GM23338 (cell line): ENCODE measurements at regions not wholly inside any gene's neighbourhood (a gene's known extent, or its start where the extent isn't known, plus 50 kb on each side); places are given as distances from the start of the nearest gene placed in this dataset.

Source experiments
- ATAC-seq: fragments of 200-7000 bp; cut with Tn5 transposase; 3 replicates; pipeline ENCODE4 v1.9.1; 2020
- DNase-seq: peaks from one replicate; pipeline ENCODE4 v3.0.0-alpha.2; 2015; ENCODE audit warnings: low spot score
- H2AFZ ChIP-seq: fragments of 200-600 bp; sonication (generic); 2 replicates; pipeline ENCODE4 v1.8.0; 2016; ENCODE audit warnings: antibody characterized with exemption, mild to moderate bottlenecking, moderate library complexity
- H3F3A ChIP-seq: fragments of 200-600 bp; sonication (generic); replicated peaks from 2 replicates; pipeline ENCODE4 v1.8.0; 2017; ENCODE audit warnings: antibody characterized with exemption, mixed run types, low read depth
- H3K27ac ChIP-seq: fragments of 200-600 bp; sonication (generic); 2 replicates; pipeline ENCODE4 v1.6.1; 2016; ENCODE audit warnings: low read depth
- H3K27me3 ChIP-seq: fragments of 200-600 bp; sonication (generic); 2 replicates; pipeline ENCODE4 v1.8.0; 2016; ENCODE audit warnings: mild to moderate bottlenecking, mixed run types, moderate library complexity; ENCODE audit not compliant: insufficient read depth
- H3K36me3 ChIP-seq: fragments of 200-600 bp; sonication (generic); 2 replicates; pipeline ENCODE4 v1.8.0; 2016; ENCODE audit warnings: mild to moderate bottlenecking; ENCODE audit not compliant: insufficient read depth
- H3K4me1 ChIP-seq: fragments of 200-600 bp; sonication (generic); 2 replicates; pipeline ENCODE4 v1.8.0; 2016; ENCODE audit warnings: mild to moderate bottlenecking, moderate library complexity; ENCODE audit not compliant: insufficient read depth
- H3K4me2 ChIP-seq: fragments of 200-600 bp; sonication (generic); 2 replicates; pipeline ENCODE4 v1.7.1; 2017; ENCODE audit warnings: mixed run types
- H3K4me3 ChIP-seq: fragments of 200-600 bp; sonication (generic); 2 replicates; pipeline ENCODE4 v1.6.1; 2016; ENCODE audit warnings: mixed run types
- H3K79me2 ChIP-seq: fragments of 200-600 bp; sonication (generic); replicated peaks from 2 replicates; pipeline ENCODE4 v1.8.0; 2017; ENCODE audit warnings: mild to moderate bottlenecking; ENCODE audit not compliant: insufficient read depth
- H3K9me2 ChIP-seq: fragments of 200-600 bp; sonication (generic); 2 replicates; pipeline ENCODE4 v1.8.0; 2017; ENCODE audit not compliant: insufficient read depth
- H4K20me1 ChIP-seq: fragments of 200-600 bp; sonication (generic); replicated peaks from 2 replicates; pipeline ENCODE4 v1.8.0; 2017; ENCODE audit warnings: mild to moderate bottlenecking; ENCODE audit not compliant: insufficient read depth
- H3K27ac Mint-ChIP-seq: 2 replicates; pipeline ENCODE4 v1.8.0; 2020; ENCODE audit warnings: inconsistent platforms, mild to moderate bottlenecking, moderate library complexity, mixed read lengths
- H3K27me3 Mint-ChIP-seq: 3 replicates; pipeline ENCODE4 v1.8.0; 2022; ENCODE audit warnings: low read depth, mild to moderate bottlenecking, moderate library complexity, mixed read lengths, inconsistent platforms; ENCODE audit not compliant: insufficient read depth, poor library complexity
- H3K36me3 Mint-ChIP-seq: 3 replicates; pipeline ENCODE4 v1.8.0; 2021; ENCODE audit warnings: low read depth, mild to moderate bottlenecking, inconsistent platforms, moderate library complexity, mixed read lengths
- H3K4me1 Mint-ChIP-seq: 3 replicates; pipeline ENCODE4 v1.8.0; 2020; ENCODE audit warnings: mild to moderate bottlenecking, inconsistent platforms, mixed read lengths
- H3K4me3 Mint-ChIP-seq: 3 replicates; pipeline ENCODE4 v1.8.0; 2021; ENCODE audit warnings: moderate library complexity, mild to moderate bottlenecking, inconsistent platforms, mixed read lengths
- H3K9me3 Mint-ChIP-seq: 3 replicates; pipeline ENCODE4 v1.8.0; 2020; ENCODE audit warnings: moderate library complexity, mild to moderate bottlenecking, inconsistent platforms, mixed read lengths
- CREB1 ChIP-seq: fragments of 250-450 bp; sonication (Bioruptor Pico); IDR thresholded peaks from 2 replicates; pipeline ENCODE4 v1.5.0; 2020; ENCODE audit warnings: low read depth, mild to moderate bottlenecking, moderate library complexity
- CTCF ChIP-seq, 2 experiments: fragments of 200-600 bp in 1 of 2; sonication (generic) in 1 of 2; conservative IDR thresholded peaks; 2 replicates each; pipeline versions ENCODE4 v1.5.1 to v1.6.1; 2016 to 2017; ENCODE audit warnings: antibody characterized with exemption in 2 of 2, low read depth in 2 of 2, mild to moderate bottlenecking in 2 of 2, moderate library complexity in 1 of 2
- EZH2 ChIP-seq: fragments of 200-600 bp; sonication (generic); IDR thresholded peaks from one replicate; pipeline ENCODE4 v1.8.0; 2017; ENCODE audit warnings: antibody characterized with exemption, mild to moderate bottlenecking, low read depth; ENCODE audit not compliant: unreplicated experiment
- EZH2phosphoT487 ChIP-seq: fragments of 200-600 bp; sonication (generic); IDR thresholded peaks from one replicate; pipeline ENCODE4 v1.8.1; 2018; ENCODE audit warnings: antibody characterized with exemption; ENCODE audit not compliant: unreplicated experiment
- JUNB ChIP-seq: IDR thresholded peaks from one replicate; pipeline ENCODE4 v1.6.1; 2016; ENCODE audit warnings: antibody characterized with exemption; ENCODE audit not compliant: unreplicated experiment
- NANOG ChIP-seq: IDR thresholded peaks from 2 replicates; pipeline ENCODE4 v1.6.1; 2016; ENCODE audit warnings: antibody characterized with exemption, borderline replicate concordance
- POLR2AphosphoS5 ChIP-seq: IDR thresholded peaks from 2 replicates; pipeline ENCODE4 v1.6.1; 2016; ENCODE audit warnings: antibody characterized with exemption, low read depth
- REST ChIP-seq: IDR thresholded peaks from one replicate; pipeline ENCODE4 v1.6.1; 2018; ENCODE audit warnings: antibody characterized with exemption; ENCODE audit not compliant: unreplicated experiment
- STAT1 ChIP-seq: IDR thresholded peaks from one replicate; pipeline ENCODE4 v1.6.1; 2016; ENCODE audit warnings: antibody characterized with exemption; ENCODE audit not compliant: unreplicated experiment
- ZNF331 ChIP-seq: fragments of 250-450 bp; sonication (Bioruptor Pico); IDR thresholded peaks from 2 replicates; pipeline ENCODE4 v1.5.0; 2020; ENCODE audit warnings: low read depth, mild to moderate bottlenecking, moderate library complexity
- ZNF462 ChIP-seq: fragments of 250-450 bp; sonication (Bioruptor Pico); IDR thresholded peaks from 2 replicates; pipeline ENCODE4 v1.5.0; 2020; ENCODE audit warnings: mild to moderate bottlenecking, moderate library complexity

- TF ChIP-seq ZNF462 (no peak), CTCF (conservative IDR thresholded peaks at IDR 0.05; ENCODE audit: low read depth in 2 of 2) (no peak), POLR2AphosphoS5 (no peak), EZH2 (no peak), ZNF331 (CRISPR knock-in tag) (no peak), CREB1 (no peak), EZH2phosphoT487 (no peak)
Observed at GRCh38 chr2:200748779-200749178, 62.9 kb upstream of the BZW1 start (continued).

GRCh38 chr2:200749631-200750322 lies 61.9 kb upstream of the BZW1 start:
- Histone ChIP-seq H3K79me2 (no peaks in the 10 kb centered on the region), H2AFZ (no peak overlapping the region; the same call in 1 of the 2 replicates), H3K4me2 (no peak overlapping the region), H3K27ac (no peak overlapping the region), H3K36me3 (no peaks in the 10 kb centered on the region), H3K4me1 (no peaks in the 10 kb centered on the region), H3K27me3 (no peaks in the 10 kb centered on the region), H3F3A (no peaks in the 10 kb centered on the region), H3K4me3 (no peak overlapping the region), H4K20me1 (no peaks in the 10 kb centered on the region), H3K9me2 (no peaks in the 10 kb centered on the region)
- Mint-ChIP-seq H3K4me3 (no peak overlapping the region), H3K9me3 (no peaks in the 10 kb centered on the region), H3K27me3 (no peaks in the 10 kb centered on the region), H3K4me1 (peaks cover 9% of the 10 kb centered on the region; the same call in 2 of the 3 replicates), H3K36me3 (no peaks in the 10 kb centered on the region), H3K27ac (no peak overlapping the region)
- TF ChIP-seq REST (no peak), EZH2 (no peak), CTCF (conservative IDR thresholded peaks at IDR 0.05; ENCODE audit: low read depth in 2 of 2) (no peak), NANOG (no peak), JUNB (no peak), STAT1 (no peak)
- no peak for DNase-seq
- ATAC-seq = no peak
